DND-41 (cell line): ENCODE measurements at regions not wholly inside any gene's neighbourhood (a gene's known extent, or its start where the extent isn't known, plus 50 kb on each side); places are given as distances from the start of the nearest gene placed in this dataset.

ENCODE experiments used
- EZH2 ChIP-seq: IDR thresholded peaks from 3 replicates; pipeline ENCODE4 v1.6.1; 2012; ENCODE audit warnings: borderline replicate concordance, low read depth, mild to moderate bottlenecking, moderate library complexity, low read length, inconsistent platforms; ENCODE audit not compliant: severe bottlenecking
- TF ChIP-seq, protein P1 (sequence below): IDR thresholded peaks from 2 replicates; pipeline ENCODE4 v1.5.1; 2012; ENCODE audit warnings: borderline replicate concordance, low read length, moderate library complexity, mild to moderate bottlenecking; ENCODE audit not compliant: poor library complexity, severe bottlenecking; ENCODE audit errors: extremely low read depth

GRCh38 chr12:19031032-19031431, 98.5 kb upstream of the PLEKHA5 start:
- TF ChIP-seq EZH2: no peak
- TF ChIP-seq, protein P1, sequence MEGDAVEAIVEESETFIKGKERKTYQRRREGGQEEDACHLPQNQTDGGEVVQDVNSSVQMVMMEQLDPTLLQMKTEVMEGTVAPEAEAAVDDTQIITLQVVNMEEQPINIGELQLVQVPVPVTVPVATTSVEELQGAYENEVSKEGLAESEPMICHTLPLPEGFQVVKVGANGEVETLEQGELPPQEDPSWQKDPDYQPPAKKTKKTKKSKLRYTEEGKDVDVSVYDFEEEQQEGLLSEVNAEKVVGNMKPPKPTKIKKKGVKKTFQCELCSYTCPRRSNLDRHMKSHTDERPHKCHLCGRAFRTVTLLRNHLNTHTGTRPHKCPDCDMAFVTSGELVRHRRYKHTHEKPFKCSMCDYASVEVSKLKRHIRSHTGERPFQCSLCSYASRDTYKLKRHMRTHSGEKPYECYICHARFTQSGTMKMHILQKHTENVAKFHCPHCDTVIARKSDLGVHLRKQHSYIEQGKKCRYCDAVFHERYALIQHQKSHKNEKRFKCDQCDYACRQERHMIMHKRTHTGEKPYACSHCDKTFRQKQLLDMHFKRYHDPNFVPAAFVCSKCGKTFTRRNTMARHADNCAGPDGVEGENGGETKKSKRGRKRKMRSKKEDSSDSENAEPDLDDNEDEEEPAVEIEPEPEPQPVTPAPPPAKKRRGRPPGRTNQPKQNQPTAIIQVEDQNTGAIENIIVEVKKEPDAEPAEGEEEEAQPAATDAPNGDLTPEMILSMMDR: no peak
